ENCODE measurements at regions not wholly inside any gene's neighbourhood (a gene's known extent, or its start where the extent isn't known, plus 50 kb on each side); places are given as distances from the start of the nearest gene placed in this dataset.

DNA sequence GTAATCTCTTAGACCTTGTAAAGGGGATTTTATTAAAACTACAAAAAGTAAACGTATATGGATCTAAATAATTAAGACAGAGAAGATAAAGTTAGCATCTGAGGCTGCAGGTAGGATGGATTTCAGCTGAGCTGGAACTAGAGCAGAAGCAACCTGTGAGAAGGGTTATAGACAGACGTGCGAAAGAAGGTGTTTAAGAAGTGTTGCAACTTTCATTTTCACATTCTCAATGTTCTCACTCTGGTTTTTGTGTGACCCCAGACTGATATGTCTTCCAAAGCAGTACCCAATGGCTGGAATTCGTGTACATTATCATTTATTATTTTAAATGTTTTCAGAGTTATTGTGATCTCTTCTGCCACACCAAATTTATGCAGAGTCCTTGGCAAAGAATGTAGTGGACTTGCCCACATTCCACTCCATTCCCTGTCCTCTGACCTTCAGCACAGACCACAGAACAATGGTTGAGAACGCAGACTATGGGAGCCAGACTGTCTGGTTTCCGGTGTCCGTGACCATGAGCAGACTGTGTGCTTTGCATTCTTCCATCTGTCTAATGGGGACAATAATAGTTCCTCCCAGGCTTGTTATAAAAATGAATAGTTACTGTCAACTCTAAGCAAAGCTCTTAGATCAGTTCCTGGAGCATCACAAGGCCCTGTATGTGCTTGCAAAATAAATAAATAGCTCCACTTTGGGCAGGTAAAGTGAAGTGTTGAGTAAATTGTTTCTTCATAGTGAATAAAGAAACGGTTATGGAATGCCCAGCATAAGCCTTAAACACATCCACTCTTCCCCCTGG is 140.6 kb upstream of the SAMSN1 start:
- no peak for TF ChIP-seq TAF1 (IDR thresholded peaks at IDR 0.05; ENCODE audit: borderline replicate concordance, insufficient read depth, low read length)
- no peak for TF ChIP-seq FOXP2 (optimal IDR thresholded peaks at IDR 0.05; ENCODE audit: borderline replicate concordance, extremely low read depth, extremely low read length, insufficient read depth)
- TF ChIP-seq, protein P1, sequence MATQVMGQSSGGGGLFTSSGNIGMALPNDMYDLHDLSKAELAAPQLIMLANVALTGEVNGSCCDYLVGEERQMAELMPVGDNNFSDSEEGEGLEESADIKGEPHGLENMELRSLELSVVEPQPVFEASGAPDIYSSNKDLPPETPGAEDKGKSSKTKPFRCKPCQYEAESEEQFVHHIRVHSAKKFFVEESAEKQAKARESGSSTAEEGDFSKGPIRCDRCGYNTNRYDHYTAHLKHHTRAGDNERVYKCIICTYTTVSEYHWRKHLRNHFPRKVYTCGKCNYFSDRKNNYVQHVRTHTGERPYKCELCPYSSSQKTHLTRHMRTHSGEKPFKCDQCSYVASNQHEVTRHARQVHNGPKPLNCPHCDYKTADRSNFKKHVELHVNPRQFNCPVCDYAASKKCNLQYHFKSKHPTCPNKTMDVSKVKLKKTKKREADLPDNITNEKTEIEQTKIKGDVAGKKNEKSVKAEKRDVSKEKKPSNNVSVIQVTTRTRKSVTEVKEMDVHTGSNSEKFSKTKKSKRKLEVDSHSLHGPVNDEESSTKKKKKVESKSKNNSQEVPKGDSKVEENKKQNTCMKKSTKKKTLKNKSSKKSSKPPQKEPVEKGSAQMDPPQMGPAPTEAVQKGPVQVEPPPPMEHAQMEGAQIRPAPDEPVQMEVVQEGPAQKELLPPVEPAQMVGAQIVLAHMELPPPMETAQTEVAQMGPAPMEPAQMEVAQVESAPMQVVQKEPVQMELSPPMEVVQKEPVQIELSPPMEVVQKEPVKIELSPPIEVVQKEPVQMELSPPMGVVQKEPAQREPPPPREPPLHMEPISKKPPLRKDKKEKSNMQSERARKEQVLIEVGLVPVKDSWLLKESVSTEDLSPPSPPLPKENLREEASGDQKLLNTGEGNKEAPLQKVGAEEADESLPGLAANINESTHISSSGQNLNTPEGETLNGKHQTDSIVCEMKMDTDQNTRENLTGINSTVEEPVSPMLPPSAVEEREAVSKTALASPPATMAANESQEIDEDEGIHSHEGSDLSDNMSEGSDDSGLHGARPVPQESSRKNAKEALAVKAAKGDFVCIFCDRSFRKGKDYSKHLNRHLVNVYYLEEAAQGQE (IDR thresholded peaks at IDR 0.05; ENCODE audit: insufficient read depth in 1 of 2, low read depth in 2 of 2, low read length in 2 of 2), result no peak
- TF ChIP-seq POLR2AphosphoS5 (IDR thresholded peaks at IDR 0.05; ENCODE audit: low read depth, low read length), result no peak
- no peak for TF ChIP-seq SIN3A (IDR thresholded peaks at IDR 0.05; ENCODE audit: borderline replicate concordance, insufficient read depth, low read length)

DNA sequence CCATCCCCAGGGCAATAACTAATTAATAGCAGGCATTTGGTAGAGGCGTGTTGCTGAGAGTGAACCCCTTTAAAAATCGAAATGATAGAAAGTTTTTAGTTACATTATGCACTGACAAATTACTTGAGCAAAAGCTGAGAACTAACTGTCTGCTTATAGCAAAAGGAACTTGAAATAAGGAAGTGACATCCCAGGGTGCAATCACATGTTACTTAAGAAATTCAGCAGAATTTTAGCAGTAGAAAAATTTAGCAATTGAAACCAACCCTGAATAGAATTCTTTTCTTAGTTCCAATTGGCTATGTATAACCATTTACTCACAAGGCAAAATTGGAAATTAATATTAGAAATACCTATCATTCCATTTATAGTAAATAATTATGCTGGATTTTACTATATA is 139.5 kb upstream of the SAMSN1 start:
- TF ChIP-seq, protein P1 (IDR thresholded peaks at IDR 0.05; ENCODE audit: insufficient read depth in 1 of 2, low read depth in 2 of 2, low read length in 2 of 2), result no peak
- TF ChIP-seq SIN3A (IDR thresholded peaks at IDR 0.05; ENCODE audit: borderline replicate concordance, insufficient read depth, low read length), result no peak
- TF ChIP-seq TAF1 (IDR thresholded peaks at IDR 0.05; ENCODE audit: borderline replicate concordance, insufficient read depth, low read length), result no peak
- TF ChIP-seq FOXP2 (optimal IDR thresholded peaks at IDR 0.05; ENCODE audit: borderline replicate concordance, extremely low read depth, extremely low read length, insufficient read depth), result no peak
- no peak for TF ChIP-seq POLR2AphosphoS5 (IDR thresholded peaks at IDR 0.05; ENCODE audit: low read depth, low read length)

DNA sequence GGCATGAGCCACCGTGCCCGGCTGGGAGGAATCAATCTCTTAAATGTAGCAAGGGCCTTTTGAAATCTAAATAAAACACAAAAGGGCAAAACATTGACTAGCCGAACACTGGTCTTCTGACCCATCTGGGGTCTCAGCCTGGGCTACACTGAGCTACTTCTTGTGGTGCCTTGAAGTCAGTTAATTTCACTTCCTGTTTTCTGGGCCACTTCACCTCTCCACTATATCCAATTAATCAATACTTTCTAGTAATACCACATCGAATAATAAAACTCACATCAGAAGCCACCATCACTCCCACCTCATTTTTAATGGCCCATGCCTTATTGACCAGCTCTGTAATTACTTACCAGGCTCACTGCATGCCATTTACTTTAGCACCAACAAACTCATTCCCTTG is 138.0 kb upstream of the SAMSN1 start:
- no peak for TF ChIP-seq POLR2AphosphoS5 (IDR thresholded peaks at IDR 0.05; ENCODE audit: low read depth, low read length)
- TF ChIP-seq FOXP2 (optimal IDR thresholded peaks at IDR 0.05; ENCODE audit: borderline replicate concordance, extremely low read depth, extremely low read length, insufficient read depth), result no peak
- TF ChIP-seq, protein P1 (IDR thresholded peaks at IDR 0.05; ENCODE audit: insufficient read depth in 1 of 2, low read depth in 2 of 2, low read length in 2 of 2), result no peak
- TF ChIP-seq SIN3A (IDR thresholded peaks at IDR 0.05; ENCODE audit: borderline replicate concordance, insufficient read depth, low read length), result no peak
- TF ChIP-seq TAF1 (IDR thresholded peaks at IDR 0.05; ENCODE audit: borderline replicate concordance, insufficient read depth, low read length), result no peak

DNA sequence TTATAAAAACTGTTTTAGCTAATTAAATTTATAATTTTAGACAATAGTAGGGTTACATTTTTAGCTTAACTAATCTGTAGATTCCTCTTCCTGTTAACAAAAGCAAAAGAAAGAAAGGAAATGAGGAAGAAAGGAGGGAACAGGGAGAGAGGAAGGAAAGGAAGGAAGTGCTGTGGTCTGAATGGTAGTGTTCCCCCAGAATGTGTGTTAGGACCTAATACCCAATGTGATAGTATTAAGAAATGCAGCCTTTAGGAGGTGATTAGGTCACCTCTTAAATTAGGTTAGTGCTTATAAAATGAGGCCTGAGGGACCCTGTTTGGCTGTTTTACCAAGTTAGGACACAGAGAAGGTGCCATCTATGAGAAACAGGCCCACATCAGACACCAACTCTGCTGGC is 136.9 kb upstream of the SAMSN1 start:
- TF ChIP-seq TAF1 (IDR thresholded peaks at IDR 0.05; ENCODE audit: borderline replicate concordance, insufficient read depth, low read length), result no peak
- TF ChIP-seq POLR2AphosphoS5 (IDR thresholded peaks at IDR 0.05; ENCODE audit: low read depth, low read length), result no peak
- TF ChIP-seq, protein P1 (IDR thresholded peaks at IDR 0.05; ENCODE audit: insufficient read depth in 1 of 2, low read depth in 2 of 2, low read length in 2 of 2), result no peak
- no peak for TF ChIP-seq SIN3A (IDR thresholded peaks at IDR 0.05; ENCODE audit: borderline replicate concordance, insufficient read depth, low read length)
- no peak for TF ChIP-seq FOXP2 (optimal IDR thresholded peaks at IDR 0.05; ENCODE audit: borderline replicate concordance, extremely low read depth, extremely low read length, insufficient read depth)

All from PFSK-1 (cell line).